Activated naive CD4-positive, alpha-beta T cell treated with anti-CD3 and anti-CD28 coated beads, Interleukin-2, amount 50 U/mL, for 72 hours (primary cell): ENCODE measurements at regions not wholly inside any gene's neighbourhood (a gene's known extent, or its start where the extent isn't known, plus 50 kb on each side); places are given as distances from the start of the nearest gene placed in this dataset.
"Not testable (repeated sequence)": the region's sequence is repeated elsewhere in the genome, so short reads cannot be mapped to it uniquely, and the experiment has no call there.

Experiments used
- ATAC-seq, 2 donors: fragments of 150-1000 bp; cut with Tn5 transposase; 2 replicates each; pipeline ENCODE4 v1.10.0; 2021; ENCODE audit warnings: mild to moderate bottlenecking in 2 of 2, moderate library complexity in 2 of 2
- DNase-seq, 2 donors: peaks; one replicate each; pipeline ENCODE4 v3.0.0; 2021 to 2022; ENCODE audit warnings: low spot score in 2 of 2
- H3K27ac Mint-ChIP-seq, 2 donors: one replicate each; pipeline ENCODE4 v1.8.0; 2022; ENCODE audit warnings: mild to moderate bottlenecking in 2 of 2, mixed read lengths in 2 of 2
- H3K36me3 Mint-ChIP-seq, 2 donors: one replicate each; pipeline ENCODE4 v1.8.0; 2022; ENCODE audit warnings: mixed read lengths in 2 of 2
- H3K9me3 Mint-ChIP-seq, 2 donors: one replicate each; pipeline ENCODE4 v1.8.0; 2022; ENCODE audit warnings: mixed read lengths in 2 of 2

- ATAC-seq = no peak
- Mint-ChIP-seq H3K36me3 (no peaks in the 10 kb centered on the region), H3K9me3 (no peaks in the 10 kb centered on the region), H3K27ac (no peak overlapping the region)
- DNase-seq = no peak
Observed at GRCh38 chr3:43814461-43814860, 123.7 kb downstream of the ABHD5 start.

- ATAC-seq (no peak), DNase-seq (no peak)
- H3K36me3 Mint-ChIP-seq = no peaks in the 10 kb centered on the region
- no peaks in the 10 kb centered on the region for H3K9me3 Mint-ChIP-seq
- H3K27ac Mint-ChIP-seq = no peak overlapping the region
Observed at GRCh38 chr3:43816372-43816771, 125.6 kb downstream of the ABHD5 start.

GRCh38 chr3:43817064-43817463 lies 126.3 kb downstream of the ABHD5 start:
- ATAC-seq (peak in 1 of 2 donors; percentile 20), DNase-seq (no peak)
- Mint-ChIP-seq H3K27ac (no peak overlapping the region), H3K9me3 (no peaks in the 10 kb centered on the region), H3K36me3 (no peaks in the 10 kb centered on the region)

GRCh38 chr3:43817825-43818224 lies 127.1 kb downstream of the ABHD5 start:
- no peak for DNase-seq
- Mint-ChIP-seq H3K27ac (no peak overlapping the region), H3K9me3 (no peaks in the 10 kb centered on the region), H3K36me3 (no peaks in the 10 kb centered on the region)
- ATAC-seq = peak; percentile 73 to 79

GRCh38 chr3:43818229-43818628 lies 127.5 kb downstream of the ABHD5 start:
- ATAC-seq (peak in 1 of 2 donors; percentile 67), DNase-seq (no peak)
- Mint-ChIP-seq H3K9me3 (no peaks in the 10 kb centered on the region), H3K27ac (no peak overlapping the region), H3K36me3 (no peaks in the 10 kb centered on the region)

GRCh38 chr3:43838009-43838758 lies 147.4 kb downstream of the ABHD5 start:
- peaks cover 16 to 18% of the 10 kb centered on the region in 2 donors for H3K36me3 Mint-ChIP-seq
- no peak overlapping the region for H3K27ac Mint-ChIP-seq
- peaks cover 12% of the 10 kb centered on the region in 2 donors for H3K9me3 Mint-ChIP-seq
- ATAC-seq (no peak), DNase-seq (no peak)

- H3K9me3 Mint-ChIP-seq = peaks cover 12% of the 10 kb centered on the region in 2 donors
- DNase-seq = no peak
- H3K27ac Mint-ChIP-seq = no peak overlapping the region
- ATAC-seq = no peak
- H3K36me3 Mint-ChIP-seq = peaks cover 16 to 18% of the 10 kb centered on the region in 2 donors
Observed at GRCh38 chr3:43838877-43839276, 148.1 kb downstream of the ABHD5 start.

- Mint-ChIP-seq H3K27ac (peak overlapping the region in 1 of 2 donors; percentile 7), H3K9me3 (peaks cover 20 to 26% of the 10 kb centered on the region in 2 donors), H3K36me3 (peaks cover 19 to 28% of the 10 kb centered on the region in 2 donors)
- DNase-seq = no peak
- ATAC-seq = no peak
Observed at GRCh38 chr3:43843386-43843785, 152.6 kb downstream of the ABHD5 start.

GRCh38 chr3:43844757-43845156 lies 154.0 kb downstream of the ABHD5 start:
- peaks cover 19% of the 10 kb centered on the region in 2 donors for H3K36me3 Mint-ChIP-seq
- peaks cover 20 to 27% of the 10 kb centered on the region in 2 donors for H3K9me3 Mint-ChIP-seq
- DNase-seq (no peak), ATAC-seq (no peak)
- no peak overlapping the region for H3K27ac Mint-ChIP-seq

GRCh38 chr3:43845553-43845952 lies 154.8 kb downstream of the ABHD5 start:
- DNase-seq, ATAC-seq, H3K27ac Mint-ChIP-seq: not testable (repeated sequence)
- peaks cover 23 to 27% of the 10 kb centered on the region in 2 donors for H3K9me3 Mint-ChIP-seq
- peaks cover 19% of the 10 kb centered on the region in 2 donors for H3K36me3 Mint-ChIP-seq

GRCh38 chr3:43852066-43852465 lies 161.3 kb downstream of the ABHD5 start:
- ATAC-seq (no peak), DNase-seq (no peak)
- Mint-ChIP-seq H3K27ac (no peak overlapping the region), H3K36me3 (no peaks in the 10 kb centered on the region), H3K9me3 (peaks cover 9 to 10% of the 10 kb centered on the region in 2 donors)

- ATAC-seq = no peak
- no peak overlapping the region for H3K27ac Mint-ChIP-seq
- no peaks in the 10 kb centered on the region for H3K36me3 Mint-ChIP-seq
- peaks cover 0 to 3% of the 10 kb centered on the region in 2 donors for H3K9me3 Mint-ChIP-seq
- DNase-seq = no peak
Observed at GRCh38 chr3:43854283-43854682, 163.5 kb downstream of the ABHD5 start.

- peaks cover 0 to 3% of the 10 kb centered on the region in 2 donors for H3K9me3 Mint-ChIP-seq
- ATAC-seq (no peak), DNase-seq (no peak)
- H3K27ac Mint-ChIP-seq = no peak overlapping the region
- H3K36me3 Mint-ChIP-seq = no peaks in the 10 kb centered on the region
Observed at GRCh38 chr3:43854916-43855315, 164.2 kb downstream of the ABHD5 start.

- H3K36me3 Mint-ChIP-seq = no peaks in the 10 kb centered on the region
- ATAC-seq (peak; percentile 43 to 75), DNase-seq (peak in 1 of 2 donors; percentile 63)
- H3K9me3 Mint-ChIP-seq = no peaks in the 10 kb centered on the region
- peak overlapping the region in 1 of 2 donors; percentile 48 for H3K27ac Mint-ChIP-seq
Observed at GRCh38 chr3:43855674-43856299, 165.0 kb downstream of the ABHD5 start.

GRCh38 chr3:43856351-43856750 lies 165.6 kb downstream of the ABHD5 start:
- Mint-ChIP-seq H3K9me3 (no peaks in the 10 kb centered on the region), H3K27ac (no peak overlapping the region), H3K36me3 (no peaks in the 10 kb centered on the region)
- DNase-seq = no peak
- no peak for ATAC-seq

- no peak for DNase-seq
- H3K9me3 Mint-ChIP-seq = no peaks in the 10 kb centered on the region
Observed at GRCh38 chr3:43856761-43857160, 166.0 kb downstream of the ABHD5 start.

GRCh38 chr3:43857361-43858293 lies 166.9 kb downstream of the ABHD5 start:
- H3K27ac Mint-ChIP-seq = no peak overlapping the region
- DNase-seq (no peak), ATAC-seq (no peak)
- H3K36me3 Mint-ChIP-seq = no peaks in the 10 kb centered on the region
- H3K9me3 Mint-ChIP-seq = no peaks in the 10 kb centered on the region

More at GRCh38 chr3:43856761-43857160, 166.0 kb downstream of the ABHD5 start:
- H3K27ac Mint-ChIP-seq = no peak overlapping the region
- no peak for ATAC-seq
- no peaks in the 10 kb centered on the region for H3K36me3 Mint-ChIP-seq
